Neuronal stem cell (in vitro differentiated cells): ENCODE measurements at regions not wholly inside any gene's neighbourhood (a gene's known extent, or its start where the extent isn't known, plus 50 kb on each side); places are given as distances from the start of the nearest gene placed in this dataset.

Experiments
- DNase-seq: peaks from one replicate; pipeline ENCODE4 v3.0.0-alpha.2; 2013; ENCODE audit warnings: low spot score
- H2AFZ ChIP-seq: one replicate; pipeline ENCODE4 v1.6.1; 2013; ENCODE audit warnings: mild to moderate bottlenecking, low read length, inconsistent platforms
- H2AK5ac ChIP-seq: 2 replicates; pipeline ENCODE4 v1.6.1; 2013; ENCODE audit warnings: low read depth, mild to moderate bottlenecking, inconsistent platforms, low read length, moderate library complexity, mixed read lengths
- H2BK120ac ChIP-seq: 2 replicates; pipeline ENCODE4 v1.6.1; 2013; ENCODE audit warnings: low read depth, mild to moderate bottlenecking, inconsistent platforms, low read length, moderate library complexity, mixed read lengths
- H2BK12ac ChIP-seq: one replicate; pipeline ENCODE4 v1.6.1; 2013; ENCODE audit warnings: low read length, inconsistent platforms
- H2BK15ac ChIP-seq: 2 replicates; pipeline ENCODE4 v1.6.1; 2013; ENCODE audit warnings: mild to moderate bottlenecking, low read length, inconsistent platforms, mixed read lengths
- H2BK5ac ChIP-seq: one replicate; pipeline ENCODE4 v1.6.1; 2013; ENCODE audit warnings: inconsistent platforms, mild to moderate bottlenecking, low read length, moderate library complexity
- H3K14ac ChIP-seq: one replicate; pipeline ENCODE4 v1.6.1; 2013; ENCODE audit warnings: low read length, inconsistent platforms
- H3K18ac ChIP-seq: 2 replicates; pipeline ENCODE4 v1.6.1; 2013; ENCODE audit warnings: low read length, inconsistent platforms
- H3K23ac ChIP-seq: 2 replicates; pipeline ENCODE4 v1.6.1; 2013; ENCODE audit warnings: low read depth, mild to moderate bottlenecking, mixed read lengths, low read length, inconsistent platforms; ENCODE audit not compliant: poor library complexity
- H3K27ac ChIP-seq: replicated peaks from 3 replicates; pipeline ENCODE4 v1.5.1; 2013; ENCODE audit warnings: low read length, inconsistent platforms
- H3K27me3 ChIP-seq, 3 experiments: 2 replicates each; pipeline ENCODE4 v1.6.1; 2013; ENCODE audit warnings: low read length in 3 of 3, mild to moderate bottlenecking in 2 of 3, inconsistent platforms in 1 of 3, low read depth in 1 of 3, mixed read lengths in 1 of 3, moderate library complexity in 1 of 3; ENCODE audit not compliant: control insufficient read depth in 3 of 3, insufficient read depth in 3 of 3
- H3K36me3 ChIP-seq, 2 donors: replicated peaks in 1 of 2; 2 replicates each; pipeline ENCODE4 v1.6.1; 2013; ENCODE audit warnings: low read length in 2 of 2; ENCODE audit not compliant: control insufficient read depth in 2 of 2, insufficient read depth in 2 of 2
- H3K4ac ChIP-seq: 2 replicates; pipeline ENCODE4 v1.6.1; 2013; ENCODE audit warnings: inconsistent platforms, mild to moderate bottlenecking, low read length, moderate library complexity
- H3K4me1 ChIP-seq, 2 donors: 1 replicate in 1 of 2; 2 replicates in 1 of 2; pipeline ENCODE4 v1.6.1; 2013; ENCODE audit warnings: low read length in 2 of 2, low read depth in 1 of 2; ENCODE audit not compliant: control insufficient read depth in 2 of 2, insufficient read depth in 1 of 2
- H3K4me2 ChIP-seq: one replicate; pipeline ENCODE4 v1.6.1; 2013; ENCODE audit warnings: mild to moderate bottlenecking, low read length, inconsistent platforms; ENCODE audit not compliant: insufficient read depth, poor library complexity, severe bottlenecking
- H3K4me3 ChIP-seq, 2 donors: 2 replicates each; pipeline ENCODE4 v1.5.1; 2013; ENCODE audit warnings: low read length in 2 of 2, mild to moderate bottlenecking in 2 of 2, inconsistent platforms in 1 of 2, moderate library complexity in 1 of 2
- H3K79me1 ChIP-seq: one replicate; pipeline ENCODE4 v1.6.1; 2013; ENCODE audit warnings: low read depth, mild to moderate bottlenecking, inconsistent platforms, low read length, moderate library complexity
- H3K9ac ChIP-seq: one replicate; pipeline ENCODE4 v1.6.1; 2013; ENCODE audit warnings: mild to moderate bottlenecking, low read depth, low read length, inconsistent platforms; ENCODE audit not compliant: poor library complexity
- H3K9me3 ChIP-seq, 2 donors: replicated peaks in 1 of 2; 2 replicates each; pipeline versions ENCODE3 to v1.6.1; 2013; ENCODE audit warnings: low read length in 2 of 2, mild to moderate bottlenecking in 2 of 2, inconsistent platforms in 1 of 2, low read depth in 1 of 2, mixed read lengths in 1 of 2, moderate library complexity in 1 of 2; ENCODE audit not compliant: control insufficient read depth in 2 of 2, insufficient read depth in 1 of 2
- H4K8ac ChIP-seq: one replicate; pipeline ENCODE4 v1.6.1; 2013; ENCODE audit warnings: low read depth, mild to moderate bottlenecking, inconsistent platforms, low read length, moderate library complexity
- H4K91ac ChIP-seq: one replicate; pipeline ENCODE4 v1.6.1; 2013; ENCODE audit warnings: low read length, low read depth, mild to moderate bottlenecking, inconsistent platforms; ENCODE audit not compliant: poor library complexity
- WGBS, 2 donors: extraction: QIAGEN DNeasy Blood & Tissue Kit; methylation state at CpG; one replicate each; pipeline ENCODE4 v1.1.7; 2013; ENCODE audit warnings: missing lambda C conversion rate in 2 of 2, mixed read lengths in 1 of 2; ENCODE audit not compliant: insufficient read length in 2 of 2, insufficient replicate concordance in 1 of 2; ENCODE audit errors: extremely low coverage in 2 of 2; 5-methylcytosine and 5-hydroxymethylcytosine counted together

DNA sequence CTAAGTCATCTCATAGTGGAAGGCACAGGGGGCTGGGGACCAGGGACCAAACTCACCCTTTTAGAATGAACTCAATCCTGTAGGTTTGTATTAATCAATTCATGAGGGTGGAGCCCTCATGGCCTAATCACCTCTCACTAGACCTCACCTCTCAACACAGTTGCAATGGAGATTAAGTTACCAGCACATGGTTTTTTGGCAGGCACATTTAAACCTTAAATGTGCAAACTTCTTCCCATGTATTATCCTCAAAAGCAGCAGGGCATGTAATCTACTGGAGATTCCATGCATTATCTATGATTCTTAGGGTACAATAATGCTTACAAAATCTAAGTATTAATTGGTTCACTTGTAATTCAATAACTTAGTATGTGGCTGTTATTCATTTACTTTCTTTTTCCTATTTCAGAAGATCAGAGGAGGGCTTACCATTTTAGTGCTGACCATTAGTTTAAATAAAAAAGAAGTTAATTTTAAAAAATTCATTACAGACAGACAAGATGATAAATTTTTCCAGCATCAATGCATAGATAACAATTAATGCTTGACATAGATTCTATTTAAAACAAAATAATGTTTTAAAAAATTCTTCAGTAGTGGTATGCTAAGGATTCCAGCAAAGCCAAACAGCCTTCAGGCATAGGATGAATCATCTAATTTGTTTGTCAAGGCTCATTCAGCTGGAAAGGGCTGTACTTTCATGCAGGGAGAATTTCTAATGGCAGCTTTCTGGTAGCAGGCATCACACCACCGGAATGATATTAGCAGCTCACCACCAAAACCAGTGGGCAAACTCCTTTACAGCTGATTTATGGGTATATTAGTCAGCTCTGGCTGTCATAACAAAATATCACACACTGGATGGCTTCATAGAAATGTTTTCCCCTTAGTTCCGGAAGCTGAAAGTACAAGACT is 124.6 kb upstream of the ZNF648 start:
- peak; percentile 20 for DNase-seq
- H2AFZ ChIP-seq, result peak overlapping the region; percentile 82
- H4K8ac ChIP-seq, result no peak overlapping the region
- H3K27me3 ChIP-seq, result no peaks in the 10 kb centered on the region
- H3K79me1 ChIP-seq, result no peaks in the 10 kb centered on the region
- H3K23ac ChIP-seq, result no peak overlapping the region
- WGBS, 2 donors, result no CpG with 5 or more reads among the region's 2 CpGs
- H3K9me3 ChIP-seq, result no peaks in the 10 kb centered on the region
- no peak overlapping the region for H2BK5ac ChIP-seq
- no peak overlapping the region for H3K27ac ChIP-seq
- no peak overlapping the region for H2BK12ac ChIP-seq
- H3K4me1 ChIP-seq, result peaks cover 9 to 15% of the 10 kb centered on the region in 2 donors
- no peak overlapping the region for H2BK120ac ChIP-seq
- no peak overlapping the region for H3K4ac ChIP-seq
- no peak overlapping the region for H3K4me2 ChIP-seq
- H3K14ac ChIP-seq, result no peak overlapping the region
- no peak overlapping the region for H3K18ac ChIP-seq
- H2BK15ac ChIP-seq, result no peak overlapping the region
- H3K36me3 ChIP-seq, result no peaks in the 10 kb centered on the region
- H2AK5ac ChIP-seq, result no peak overlapping the region
- no peak overlapping the region for H3K9ac ChIP-seq
- no peak overlapping the region for H3K4me3 ChIP-seq
- no peak overlapping the region for H4K91ac ChIP-seq

DNA sequence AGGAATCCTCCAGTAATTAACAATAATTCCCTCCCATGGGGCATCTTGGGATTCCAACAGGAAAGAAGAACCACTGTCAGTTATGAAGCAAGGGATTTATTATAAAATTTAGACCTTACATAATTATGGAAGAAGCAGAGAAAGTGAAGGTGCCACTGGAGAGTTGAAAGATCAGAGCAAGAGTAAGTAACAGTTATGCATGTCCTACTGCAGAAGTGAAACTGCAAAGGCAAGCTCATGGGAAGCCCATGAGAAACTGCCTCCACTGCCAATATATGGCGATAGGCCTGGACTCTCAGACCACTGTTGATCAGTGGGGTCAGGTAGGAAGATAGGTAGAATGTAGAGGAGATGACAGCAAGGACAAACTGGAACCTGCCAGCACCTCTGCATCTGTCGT is 123.6 kb upstream of the ZNF648 start:
- no peak overlapping the region for H2AFZ ChIP-seq
- no peak for DNase-seq
- no peak overlapping the region for H2BK5ac ChIP-seq
- H3K4me3 ChIP-seq, result no peak overlapping the region
- no peak overlapping the region for H2AK5ac ChIP-seq
- no peak overlapping the region for H2BK15ac ChIP-seq
- no peak overlapping the region for H3K14ac ChIP-seq
- no peak overlapping the region for H3K9ac ChIP-seq
- no peaks in the 10 kb centered on the region for H3K9me3 ChIP-seq
- H3K4me1 ChIP-seq, result peaks cover 9 to 15% of the 10 kb centered on the region in 2 donors
- no peak overlapping the region for H2BK12ac ChIP-seq
- no peak overlapping the region for H3K27ac ChIP-seq
- no peaks in the 10 kb centered on the region for H3K27me3 ChIP-seq
- H3K23ac ChIP-seq, result no peak overlapping the region
- H3K36me3 ChIP-seq, result no peaks in the 10 kb centered on the region
- no peaks in the 10 kb centered on the region for H3K79me1 ChIP-seq
- H3K18ac ChIP-seq, result no peak overlapping the region
- no CpG with 5 or more reads among the region's 2 CpGs for WGBS, 2 donors
- H2BK120ac ChIP-seq, result no peak overlapping the region
- no peak overlapping the region for H4K8ac ChIP-seq
- H4K91ac ChIP-seq, result no peak overlapping the region
- no peak overlapping the region for H3K4ac ChIP-seq
- no peak overlapping the region for H3K4me2 ChIP-seq

GRCh38 chr1:182183606-182184005 is 122.1 kb upstream of the ZNF648 start:
- Histone ChIP-seq H3K27ac (no peak overlapping the region), H2AFZ (no peak overlapping the region), H4K91ac (no peak overlapping the region), H3K9ac (no peak overlapping the region), H2AK5ac (no peak overlapping the region), H2BK15ac (no peak overlapping the region), H3K79me1 (no peaks in the 10 kb centered on the region), H3K23ac (no peak overlapping the region), H3K27me3 (no peaks in the 10 kb centered on the region), H3K18ac (no peak overlapping the region), H2BK12ac (no peak overlapping the region), H2BK5ac (no peak overlapping the region), H3K4me1 (peaks cover 6 to 11% of the 10 kb centered on the region in 2 donors), H3K9me3 (no peaks in the 10 kb centered on the region), H2BK120ac (no peak overlapping the region), H3K4me3 (no peak overlapping the region), H3K36me3 (no peaks in the 10 kb centered on the region), H3K4ac (no peak overlapping the region), H3K4me2 (no peak overlapping the region), H3K14ac (no peak overlapping the region), H4K8ac (no peak overlapping the region)
- no CpG with 5 or more reads among the region's 3 CpGs for WGBS, 2 donors
- DNase-seq, result no peak

- Histone ChIP-seq H3K36me3 (no peaks in the 10 kb centered on the region), H2BK5ac (no peak overlapping the region), H3K4me1 (peaks cover 6 to 11% of the 10 kb centered on the region in 2 donors), H3K79me1 (no peaks in the 10 kb centered on the region), H3K9me3 (no peaks in the 10 kb centered on the region), H3K4ac (no peak overlapping the region), H2AFZ (no peak overlapping the region), H4K91ac (no peak overlapping the region), H3K9ac (no peak overlapping the region), H3K27ac (no peak overlapping the region), H2BK12ac (no peak overlapping the region), H3K23ac (no peak overlapping the region), H3K4me2 (no peak overlapping the region), H4K8ac (no peak overlapping the region), H3K27me3 (no peaks in the 10 kb centered on the region), H2BK15ac (no peak overlapping the region), H3K4me3 (no peak overlapping the region), H3K14ac (no peak overlapping the region), H2BK120ac (no peak overlapping the region), H2AK5ac (no peak overlapping the region), H3K18ac (no peak overlapping the region)
- DNase-seq, result no peak
Observed at GRCh38 chr1:182182311-182182710, 120.8 kb upstream of the ZNF648 start.
